ENCODE measurements at regions not wholly inside any gene's neighbourhood (a gene's known extent, or its start where the extent isn't known, plus 50 kb on each side); places are given as distances from the start of the nearest gene placed in this dataset.
A peak's percentile ranks its signal among the peaks of the same experiment; 100 is the strongest.

DNA sequence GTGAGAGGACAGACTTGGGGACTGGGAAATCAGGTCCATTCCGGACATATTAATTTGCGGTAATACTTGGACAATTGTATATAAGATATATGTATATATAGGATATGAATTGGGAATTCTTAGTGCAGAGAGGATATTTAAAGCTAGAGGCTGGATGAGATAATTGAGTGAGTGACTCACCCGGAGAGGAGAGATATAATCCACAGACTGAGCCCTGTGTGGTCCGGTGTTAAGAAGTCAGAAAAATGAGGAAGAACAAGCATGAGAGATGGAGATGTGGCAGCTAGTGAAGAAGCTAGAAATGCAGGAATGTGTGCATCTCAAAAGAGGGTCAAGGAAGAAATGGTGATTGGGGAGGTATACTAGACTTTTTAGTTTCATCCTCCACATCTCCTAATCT lies 336.2 kb downstream of the SLC7A11 start:
- no peaks in the 10 kb centered on the region for H3K9me3 ChIP-seq (ENCODE audit: control insufficient read depth, insufficient read depth, low read depth, low read length)
- TF ChIP-seq POLR2AphosphoS5 (IDR thresholded peaks at IDR 0.05; ENCODE audit: low read depth, low read length) (no peak), TCF7L2 (IDR thresholded peaks at IDR 0.05; ENCODE audit: low read depth, low read length) (no peak), SIN3A (IDR thresholded peaks at IDR 0.05; ENCODE audit: borderline replicate concordance, insufficient read depth, low read depth, low read length) (no peak)
- TF ChIP-seq, protein P1, sequence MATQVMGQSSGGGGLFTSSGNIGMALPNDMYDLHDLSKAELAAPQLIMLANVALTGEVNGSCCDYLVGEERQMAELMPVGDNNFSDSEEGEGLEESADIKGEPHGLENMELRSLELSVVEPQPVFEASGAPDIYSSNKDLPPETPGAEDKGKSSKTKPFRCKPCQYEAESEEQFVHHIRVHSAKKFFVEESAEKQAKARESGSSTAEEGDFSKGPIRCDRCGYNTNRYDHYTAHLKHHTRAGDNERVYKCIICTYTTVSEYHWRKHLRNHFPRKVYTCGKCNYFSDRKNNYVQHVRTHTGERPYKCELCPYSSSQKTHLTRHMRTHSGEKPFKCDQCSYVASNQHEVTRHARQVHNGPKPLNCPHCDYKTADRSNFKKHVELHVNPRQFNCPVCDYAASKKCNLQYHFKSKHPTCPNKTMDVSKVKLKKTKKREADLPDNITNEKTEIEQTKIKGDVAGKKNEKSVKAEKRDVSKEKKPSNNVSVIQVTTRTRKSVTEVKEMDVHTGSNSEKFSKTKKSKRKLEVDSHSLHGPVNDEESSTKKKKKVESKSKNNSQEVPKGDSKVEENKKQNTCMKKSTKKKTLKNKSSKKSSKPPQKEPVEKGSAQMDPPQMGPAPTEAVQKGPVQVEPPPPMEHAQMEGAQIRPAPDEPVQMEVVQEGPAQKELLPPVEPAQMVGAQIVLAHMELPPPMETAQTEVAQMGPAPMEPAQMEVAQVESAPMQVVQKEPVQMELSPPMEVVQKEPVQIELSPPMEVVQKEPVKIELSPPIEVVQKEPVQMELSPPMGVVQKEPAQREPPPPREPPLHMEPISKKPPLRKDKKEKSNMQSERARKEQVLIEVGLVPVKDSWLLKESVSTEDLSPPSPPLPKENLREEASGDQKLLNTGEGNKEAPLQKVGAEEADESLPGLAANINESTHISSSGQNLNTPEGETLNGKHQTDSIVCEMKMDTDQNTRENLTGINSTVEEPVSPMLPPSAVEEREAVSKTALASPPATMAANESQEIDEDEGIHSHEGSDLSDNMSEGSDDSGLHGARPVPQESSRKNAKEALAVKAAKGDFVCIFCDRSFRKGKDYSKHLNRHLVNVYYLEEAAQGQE (IDR thresholded peaks at IDR 0.05; ENCODE audit: insufficient read depth in 1 of 2, low read depth in 2 of 2, low read length in 1 of 2), result no peak
- TF ChIP-seq, protein P2, sequence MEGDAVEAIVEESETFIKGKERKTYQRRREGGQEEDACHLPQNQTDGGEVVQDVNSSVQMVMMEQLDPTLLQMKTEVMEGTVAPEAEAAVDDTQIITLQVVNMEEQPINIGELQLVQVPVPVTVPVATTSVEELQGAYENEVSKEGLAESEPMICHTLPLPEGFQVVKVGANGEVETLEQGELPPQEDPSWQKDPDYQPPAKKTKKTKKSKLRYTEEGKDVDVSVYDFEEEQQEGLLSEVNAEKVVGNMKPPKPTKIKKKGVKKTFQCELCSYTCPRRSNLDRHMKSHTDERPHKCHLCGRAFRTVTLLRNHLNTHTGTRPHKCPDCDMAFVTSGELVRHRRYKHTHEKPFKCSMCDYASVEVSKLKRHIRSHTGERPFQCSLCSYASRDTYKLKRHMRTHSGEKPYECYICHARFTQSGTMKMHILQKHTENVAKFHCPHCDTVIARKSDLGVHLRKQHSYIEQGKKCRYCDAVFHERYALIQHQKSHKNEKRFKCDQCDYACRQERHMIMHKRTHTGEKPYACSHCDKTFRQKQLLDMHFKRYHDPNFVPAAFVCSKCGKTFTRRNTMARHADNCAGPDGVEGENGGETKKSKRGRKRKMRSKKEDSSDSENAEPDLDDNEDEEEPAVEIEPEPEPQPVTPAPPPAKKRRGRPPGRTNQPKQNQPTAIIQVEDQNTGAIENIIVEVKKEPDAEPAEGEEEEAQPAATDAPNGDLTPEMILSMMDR (IDR thresholded peaks at IDR 0.05), result no peak
- H3K27ac ChIP-seq (ENCODE audit: low read length), result no peak overlapping the region
- intact Hi-C loops (cut with micrococcal nuclease; ENCODE audit: unreplicated experiment), result no loop called here
- no peak overlapping the region for H3K4me3 ChIP-seq (ENCODE audit: low read depth in 2 of 2, low read length in 2 of 2)
- BruUV-seq (replicated peaks), result no TSS peak
- DNase-seq (ENCODE audit: low read depth, low spot score), result no peak
- ChIA-PET POLR2A (no interaction called here), CTCF (no interaction called here)
- in situ Hi-C loops (cut with HindIII; ENCODE audit: low pct_unique_long_range_greater_than_20kb, low sequenced_read_pairs), result no loop called here
- no peaks in the 10 kb centered on the region for H3K27me3 ChIP-seq (ENCODE audit: control insufficient read depth, insufficient read depth, low read length)
- no peaks in the 10 kb centered on the region for H3K36me3 ChIP-seq (ENCODE audit: control insufficient read depth, insufficient read depth, low read length)
- no peak for ATAC-seq
- no peaks in the 10 kb centered on the region for H3K4me1 ChIP-seq (ENCODE audit: control insufficient read depth, insufficient read depth, low read length)

DNA sequence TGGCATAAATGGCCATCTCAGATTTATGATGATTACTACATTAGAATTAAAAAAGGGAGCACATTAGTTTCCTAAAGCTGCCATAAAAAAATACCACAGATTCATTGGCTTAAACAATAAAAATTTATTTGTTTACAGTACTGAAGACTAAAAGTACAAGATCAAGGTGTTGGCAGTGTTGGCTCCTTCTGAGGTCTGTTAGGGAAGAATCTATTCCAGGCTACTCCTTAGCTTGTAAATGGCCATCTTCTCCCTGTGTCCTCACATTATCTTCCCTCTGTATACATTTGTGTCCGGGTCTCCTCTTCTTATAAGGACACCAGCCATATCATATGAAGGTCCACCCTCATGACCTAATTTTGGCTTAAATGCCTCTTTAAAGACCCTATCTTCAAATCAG lies 341.0 kb downstream of the SLC7A11 start:
- Histone ChIP-seq H3K27ac (ENCODE audit: low read length) (no peak overlapping the region), H3K36me3 (ENCODE audit: control insufficient read depth, insufficient read depth, low read length) (no peaks in the 10 kb centered on the region), H3K4me3 (ENCODE audit: low read depth in 2 of 2, low read length in 2 of 2) (no peak overlapping the region), H3K9me3 (ENCODE audit: control insufficient read depth, insufficient read depth, low read depth, low read length) (no peaks in the 10 kb centered on the region), H3K4me1 (ENCODE audit: control insufficient read depth, insufficient read depth, low read length) (no peaks in the 10 kb centered on the region), H3K27me3 (ENCODE audit: control insufficient read depth, insufficient read depth, low read length) (no peaks in the 10 kb centered on the region)
- DNase-seq (ENCODE audit: low read depth, low spot score), result no peak
- POLR2A ChIA-PET, result no interaction called here
- intact Hi-C loops (cut with micrococcal nuclease; ENCODE audit: unreplicated experiment) (no loop called here), in situ Hi-C loops (cut with HindIII; ENCODE audit: low pct_unique_long_range_greater_than_20kb, low sequenced_read_pairs) (no loop called here)
- CTCF ChIA-PET, result no interaction called here
- no peak for ATAC-seq
- no TSS peak for BruUV-seq (replicated peaks)
- TF ChIP-seq, protein P1 (IDR thresholded peaks at IDR 0.05; ENCODE audit: insufficient read depth in 1 of 2, low read depth in 2 of 2, low read length in 1 of 2), result no peak
- TF ChIP-seq POLR2AphosphoS5 (IDR thresholded peaks at IDR 0.05; ENCODE audit: low read depth, low read length) (no peak), TCF7L2 (IDR thresholded peaks at IDR 0.05; ENCODE audit: low read depth, low read length) (0 out of 2 replicates have a peak, but pooled peaks have one; percentile 24), SIN3A (IDR thresholded peaks at IDR 0.05; ENCODE audit: borderline replicate concordance, insufficient read depth, low read depth, low read length) (no peak)
- TF ChIP-seq, protein P2 (IDR thresholded peaks at IDR 0.05), result no peak

All from Panc1 (cell line).